GF-D8 (cell line): ENCODE measurements at regions not wholly inside any gene's neighbourhood (a gene's known extent, or its start where the extent isn't known, plus 50 kb on each side); places are given as distances from the start of the nearest gene placed in this dataset.
"Not testable (repeated sequence)": the region's sequence is repeated elsewhere in the genome, so short reads cannot be mapped to it uniquely, and the experiment has no call there.

Experiments
- DNase-seq: peaks from one replicate; lab custom pipeline; 2025; lab: John Stamatoyannopoulos, UW

- DNase-seq, result no peak
These were observed 228.3 kb upstream of the WSB1 start for GRCh38 chr17:27065588-27065987.

GRCh38 chr17:27066315-27066714 lies 227.6 kb upstream of the WSB1 start:
- DNase-seq, result no peak

- DNase-seq, result no peak
These were observed 223.9 kb upstream of the WSB1 start for GRCh38 chr17:27069842-27070508.

DNA sequence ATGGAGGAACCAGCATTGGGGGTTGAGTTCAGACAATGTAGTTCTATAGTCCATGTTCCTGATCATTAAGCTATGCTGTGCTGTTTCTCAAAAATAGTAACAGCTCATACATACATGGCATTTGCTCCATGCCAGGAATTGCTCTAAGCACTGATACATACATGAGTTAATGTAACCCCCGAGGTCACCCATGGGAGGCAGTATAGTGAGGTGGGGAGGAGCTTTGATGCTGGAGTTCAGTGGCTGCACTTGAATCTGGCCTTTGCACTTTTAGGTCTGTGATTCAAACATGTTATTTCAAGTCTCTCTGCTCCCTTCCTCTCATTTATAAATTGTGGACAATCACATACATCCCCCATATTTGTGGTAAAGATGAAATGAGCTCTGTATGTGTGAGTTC lies 223.1 kb upstream of the WSB1 start:
- no peak for DNase-seq

DNA sequence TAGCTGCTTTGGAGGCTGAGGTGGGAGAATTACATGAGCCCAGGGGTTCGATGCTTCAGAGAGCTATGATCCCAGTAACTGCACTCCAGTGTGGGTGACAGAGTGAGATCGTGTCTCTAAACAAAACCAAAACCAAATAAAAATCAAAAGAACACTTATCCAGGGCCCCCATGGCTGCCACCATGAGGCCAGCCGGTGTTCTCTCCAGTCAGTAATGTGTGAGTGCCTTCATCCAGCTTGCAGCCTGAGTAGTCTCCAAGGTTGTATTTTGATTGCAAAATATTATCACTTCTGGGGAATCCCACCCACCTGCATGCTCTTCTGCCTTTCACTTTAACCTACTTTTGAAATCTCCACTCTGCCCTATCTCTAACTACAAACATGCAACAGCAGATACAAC lies 221.0 kb upstream of the WSB1 start:
- DNase-seq, result no peak

- DNase-seq, result no peak
These were observed 217.1 kb upstream of the WSB1 start for GRCh38 chr17:27076814-27077213.

DNA sequence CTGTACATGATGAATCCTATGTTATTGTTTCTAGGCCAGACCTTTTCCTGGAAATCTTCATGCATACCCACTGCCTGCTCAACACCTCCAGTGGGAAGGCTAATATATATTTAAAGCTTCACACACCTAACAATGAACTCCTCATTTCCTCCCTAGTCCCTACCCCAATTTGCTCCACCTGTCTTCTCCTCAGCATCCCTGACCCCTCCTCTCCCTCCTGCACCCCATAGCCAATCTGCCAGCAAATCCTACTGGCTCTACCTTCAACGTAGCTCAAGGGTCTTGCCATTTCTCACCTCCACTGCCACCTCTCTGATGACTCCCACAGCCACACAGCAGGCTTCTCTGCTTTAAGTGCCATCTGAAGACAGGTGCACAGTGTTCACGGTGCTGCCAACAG lies 215.6 kb upstream of the WSB1 start:
- no peak for DNase-seq

DNA sequence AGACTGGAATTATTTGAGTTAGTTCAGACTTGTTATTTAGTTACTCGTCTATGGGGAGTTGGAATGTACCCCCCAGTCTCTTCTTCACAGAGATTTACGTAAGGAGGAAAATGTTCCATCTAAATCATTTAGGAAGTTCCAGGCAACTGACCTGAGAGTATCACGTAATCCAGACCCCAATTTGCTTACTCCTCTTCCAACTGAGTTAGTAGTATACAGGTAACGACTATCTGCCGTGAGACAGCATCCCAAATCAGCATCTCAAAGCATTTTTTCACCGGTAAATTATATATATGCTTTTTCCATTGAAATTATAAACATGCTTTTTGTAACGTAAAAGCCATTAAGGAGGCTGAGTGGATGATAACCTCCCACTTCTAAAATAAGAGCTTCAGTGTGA lies 214.3 kb upstream of the WSB1 start:
- DNase-seq, result no peak

DNA sequence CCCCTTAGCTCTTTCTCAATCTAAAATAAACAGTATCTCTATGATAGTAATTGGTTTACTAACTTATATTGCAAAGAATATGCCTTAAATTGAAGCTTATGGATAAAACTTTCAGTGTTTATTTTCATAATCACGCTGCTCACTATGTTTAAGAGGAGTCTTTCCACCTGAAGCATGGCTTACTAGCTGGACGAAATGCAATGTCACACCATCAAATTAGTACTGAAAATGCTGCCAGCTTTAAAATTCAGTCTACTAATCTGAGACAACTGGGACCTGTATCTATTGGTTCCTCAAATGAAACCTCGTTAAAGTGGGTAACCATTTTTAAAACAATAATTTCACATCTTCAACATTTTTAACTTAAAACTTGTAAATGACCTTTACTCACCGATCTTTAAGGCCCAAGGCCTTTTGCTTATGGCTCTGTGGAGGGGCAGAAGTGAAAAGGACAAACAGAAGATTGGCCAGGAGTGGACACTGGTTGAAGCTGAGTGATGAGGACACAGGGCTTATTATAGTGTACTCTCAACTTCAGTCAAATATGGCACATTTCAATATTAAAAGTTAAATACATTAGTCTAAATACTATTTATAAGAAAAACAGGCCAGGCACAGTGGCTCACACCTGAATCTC lies 212.8 kb upstream of the WSB1 start:
- no peak for DNase-seq

DNA sequence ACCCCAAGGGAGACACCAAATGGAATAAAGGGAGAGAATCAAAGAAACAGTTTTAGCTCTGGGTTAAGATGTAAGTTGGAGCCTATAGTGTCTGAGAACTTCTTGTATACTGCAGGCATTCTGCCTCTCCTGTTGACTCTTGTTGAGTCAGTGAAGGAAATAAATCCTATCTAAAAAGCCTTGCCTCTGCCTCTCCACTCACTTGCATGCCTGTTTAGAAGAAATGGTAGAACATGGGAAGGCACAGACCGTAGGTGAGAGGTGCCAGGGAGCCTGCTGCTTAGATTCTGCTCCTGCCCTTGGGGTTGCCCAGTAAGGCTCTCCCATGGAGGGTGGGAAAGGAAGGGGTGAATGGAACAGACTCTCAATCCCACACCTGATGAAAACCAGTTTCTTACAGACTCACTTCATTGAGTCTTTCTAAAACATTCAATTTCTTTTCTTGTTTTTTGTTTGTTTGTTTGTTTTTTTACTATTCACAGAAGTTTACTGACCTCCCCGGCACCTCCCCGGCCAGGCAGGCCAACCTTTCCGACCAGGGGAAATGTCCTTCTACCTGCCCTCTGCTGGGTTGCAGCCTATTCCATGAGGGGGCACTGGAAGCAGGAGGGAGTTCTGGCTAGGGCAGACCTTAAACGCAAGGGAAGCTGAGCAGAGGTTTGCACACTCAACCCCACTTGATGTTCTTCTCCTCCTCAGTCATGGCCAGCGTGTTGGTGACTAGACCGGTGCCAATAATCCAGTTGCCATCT lies 211.7 kb upstream of the WSB1 start:
- no peak for DNase-seq

DNA sequence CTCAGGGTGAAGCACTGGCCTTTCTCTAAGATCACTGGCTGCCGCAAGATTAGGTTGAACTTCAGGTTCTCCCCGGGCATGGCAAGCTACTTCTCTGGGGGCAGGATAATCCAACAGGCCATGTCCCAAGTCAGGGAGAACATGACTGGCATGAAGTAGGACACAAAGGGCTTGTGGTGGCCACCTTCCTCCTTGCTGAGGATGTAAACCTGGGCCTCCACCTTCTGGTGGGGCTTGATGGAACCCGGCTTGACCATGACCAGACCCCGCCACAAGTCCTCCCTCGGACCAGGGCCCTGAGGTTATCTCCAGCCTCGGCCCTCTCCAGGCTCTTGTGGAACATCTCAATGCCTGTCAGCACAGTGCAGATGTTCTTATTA lies 211.1 kb upstream of the WSB1 start:
- DNase-seq, result no peak

- no peak for DNase-seq
These were observed 210.3 kb upstream of the WSB1 start for GRCh38 chr17:27083408-27084185.

DNA sequence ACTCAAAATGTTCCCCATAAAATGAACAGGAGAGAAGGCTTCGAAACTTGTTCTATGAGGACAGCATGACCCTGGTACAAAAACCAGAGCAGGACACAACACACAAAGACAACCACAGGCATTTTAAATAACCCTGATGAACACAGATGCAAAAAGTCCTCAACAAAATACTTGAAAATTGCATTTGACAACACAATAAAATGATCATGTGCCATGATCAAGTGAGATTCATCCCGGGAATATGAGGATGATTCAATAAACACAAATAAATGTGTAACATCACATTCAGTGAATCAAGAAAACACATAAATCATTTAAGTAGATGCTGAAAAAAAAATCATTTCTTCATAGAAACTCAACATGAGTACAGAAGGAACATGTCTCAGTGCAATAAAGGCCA lies 208.4 kb upstream of the WSB1 start:
- DNase-seq, result no peak

GRCh38 chr17:27086526-27086925 lies 207.4 kb upstream of the WSB1 start:
- no peak for DNase-seq

GRCh38 chr17:27087935-27088766 lies 205.8 kb upstream of the WSB1 start:
- no peak for DNase-seq

- DNase-seq, result no peak
These were observed 205.2 kb upstream of the WSB1 start for GRCh38 chr17:27088767-27089078.

DNA sequence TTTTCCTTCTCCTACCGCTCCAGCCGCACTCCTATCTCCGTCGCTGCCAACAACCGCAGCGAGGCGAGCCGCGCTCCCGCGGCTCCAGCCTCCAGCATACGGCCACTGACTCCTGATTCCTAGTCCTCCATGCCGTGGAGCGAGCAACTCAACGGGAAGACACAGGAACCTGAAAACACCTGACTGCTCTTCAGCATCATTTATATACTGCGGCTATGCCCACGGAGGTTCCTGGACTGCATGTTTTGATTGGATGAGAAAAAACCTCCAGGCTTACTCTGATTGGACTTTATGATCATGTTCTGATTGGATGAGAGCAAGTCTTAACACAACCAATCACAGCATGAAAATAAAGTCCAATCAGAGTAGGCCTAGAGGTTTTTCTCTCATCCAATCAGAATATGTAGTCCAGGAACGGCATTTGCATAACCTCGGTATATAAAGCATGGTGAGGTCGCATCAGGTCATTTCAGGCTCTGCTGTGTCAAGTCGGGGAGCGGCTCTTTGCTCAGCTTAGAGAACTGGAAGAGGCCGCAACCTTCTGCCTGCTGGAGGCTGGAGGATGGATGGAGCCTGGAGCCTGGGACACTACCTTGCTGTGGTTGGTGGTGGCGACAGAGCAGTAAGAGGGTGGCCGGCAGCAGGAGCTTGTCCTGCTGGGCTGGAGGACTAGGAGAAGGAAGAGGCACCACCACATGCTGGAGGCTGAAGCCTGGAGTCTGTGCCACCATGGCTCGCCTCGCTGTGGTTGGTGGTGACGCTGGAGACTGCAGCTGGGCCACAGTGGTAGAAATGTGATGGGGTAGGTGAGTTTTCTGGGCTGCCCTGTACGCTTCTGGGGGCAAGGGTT lies 204.6 kb upstream of the WSB1 start:
- DNase-seq, result not testable (repeated sequence)

GRCh38 chr17:27089929-27090247 lies 204.0 kb upstream of the WSB1 start:
- DNase-seq, result no peak

DNA sequence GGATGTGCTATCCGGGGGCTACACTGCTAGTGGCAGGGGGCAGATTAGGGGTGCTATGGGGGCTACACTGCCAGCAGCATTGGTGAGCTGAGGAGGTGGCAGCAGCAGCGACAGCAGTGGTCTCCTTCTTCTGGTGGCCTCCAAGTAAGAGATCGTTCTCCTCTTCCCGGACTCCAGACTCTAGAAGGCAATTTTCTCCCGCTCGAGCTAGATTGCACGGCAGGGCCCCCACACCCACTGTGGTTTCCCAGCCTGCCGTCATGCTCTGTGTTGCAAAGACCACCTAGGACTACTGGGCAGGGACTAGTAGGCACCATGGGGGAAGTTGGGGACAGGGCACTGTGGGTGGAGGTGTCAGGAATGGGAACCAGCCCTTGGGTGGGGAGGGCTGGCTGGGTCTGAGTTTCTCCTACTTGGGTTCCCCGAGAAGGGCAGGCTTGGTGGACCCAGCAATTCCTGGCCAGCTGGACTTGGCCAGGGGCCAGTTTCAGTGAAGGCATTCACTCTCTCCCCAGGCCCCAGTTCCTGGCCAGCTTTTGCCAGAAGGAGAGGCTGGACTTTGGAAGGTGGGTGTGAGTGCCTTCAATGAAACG lies 203.4 kb upstream of the WSB1 start:
- not testable (repeated sequence) for DNase-seq

DNA sequence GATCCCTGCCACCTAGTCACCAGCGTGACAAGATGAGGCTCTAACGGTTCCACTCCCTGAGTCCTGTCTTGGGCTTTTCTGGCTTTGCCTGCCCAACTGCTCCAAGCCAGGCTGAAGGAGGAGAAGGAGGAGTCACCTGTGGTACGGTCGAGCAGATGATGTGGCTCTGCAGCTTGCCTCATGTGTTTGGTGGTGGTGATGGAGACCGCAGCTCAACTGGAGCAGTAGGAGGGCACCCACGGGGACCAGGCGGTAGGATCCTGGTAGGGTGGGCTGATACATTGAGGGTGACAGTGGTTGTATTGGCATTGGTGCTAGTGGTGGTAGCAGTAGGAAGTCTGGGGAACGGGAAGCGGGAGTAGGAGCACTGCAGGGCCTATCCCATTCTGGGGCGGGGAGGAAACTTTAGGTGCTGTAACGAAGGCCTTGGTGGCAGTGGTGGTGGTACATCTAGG lies 202.8 kb upstream of the WSB1 start:
- DNase-seq, result no peak

GRCh38 chr17:27094179-27094578 lies 199.7 kb upstream of the WSB1 start:
- not testable (repeated sequence) for DNase-seq
